Hypothalamus (tissue), 51 donors: ENCODE measurements at regions not wholly inside any gene's neighbourhood (a gene's known extent, or its start where the extent isn't known, plus 50 kb on each side); places are given as distances from the start of the nearest gene placed in this dataset.
"Not testable (repeated sequence)": the region's sequence is repeated elsewhere in the genome, so short reads cannot be mapped to it uniquely, and the experiment has no call there.

Experiments used
- DNase-seq, 51 donors: peaks; one replicate each; lab custom pipeline; 2025; lab: John Stamatoyannopoulos, UW

DNA sequence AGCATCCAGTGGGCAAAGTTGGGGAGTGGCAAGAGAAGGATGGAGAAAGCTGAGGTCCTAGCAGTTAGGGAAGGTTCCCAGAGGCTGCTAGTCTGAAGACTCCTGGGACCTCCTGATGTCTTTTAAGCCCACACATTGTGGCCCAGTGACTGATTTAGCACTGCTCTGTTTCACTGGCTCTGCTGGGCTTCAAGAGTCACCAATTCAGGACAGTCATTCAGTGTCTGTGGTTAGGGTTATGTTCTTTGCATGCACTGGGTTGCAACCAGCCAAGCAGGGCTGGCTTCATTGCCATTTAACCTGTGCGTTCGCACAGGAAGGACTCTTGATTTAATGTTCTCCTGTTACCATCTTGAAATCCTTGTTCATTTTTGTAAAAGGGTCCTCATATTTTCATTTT is 199.2 kb downstream of the ICOS start:
- no peak for DNase-seq

- no peak for DNase-seq
These were observed 201.6 kb downstream of the ICOS start for GRCh38 chr2:204138206-204138605.

GRCh38 chr2:204140246-204140645 is 203.7 kb downstream of the ICOS start:
- no peak for DNase-seq

GRCh38 chr2:204143216-204144014 is 206.9 kb downstream of the ICOS start:
- DNase-seq: no peak

DNA sequence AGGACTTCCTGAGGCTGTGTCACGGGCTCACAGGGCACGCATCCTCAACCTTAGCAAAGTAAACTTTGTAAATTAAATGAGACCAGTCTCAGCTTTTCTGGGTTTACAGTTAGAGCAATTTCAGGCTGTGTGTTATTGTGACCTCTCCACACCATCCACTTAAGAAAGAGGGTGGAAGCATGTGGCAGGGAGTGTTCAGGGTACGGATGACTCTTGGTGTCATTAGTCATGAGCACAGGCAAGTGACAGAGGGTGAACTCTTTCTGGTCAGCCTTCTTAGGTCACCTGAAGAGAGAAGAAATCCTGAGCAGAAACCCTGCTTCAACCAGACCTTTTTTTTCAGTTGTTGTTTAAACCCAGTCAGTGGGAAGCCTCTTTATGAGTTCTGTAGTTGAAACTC is 207.9 kb downstream of the ICOS start:
- DNase-seq: no peak

GRCh38 chr2:204145263-204145751 is 208.7 kb downstream of the ICOS start:
- DNase-seq: peak in 46 of 51 donors; percentile 2 to 82 (median 46)

GRCh38 chr2:204145791-204146190 is 209.2 kb downstream of the ICOS start:
- DNase-seq: no peak

- DNase-seq: not testable (repeated sequence)
These were observed 210.5 kb downstream of the ICOS start for GRCh38 chr2:204147040-204147439.

- peak in 1 of 51 donors; percentile 1 for DNase-seq
These were observed 214.2 kb downstream of the ICOS start for GRCh38 chr2:204150721-204151120.

DNA sequence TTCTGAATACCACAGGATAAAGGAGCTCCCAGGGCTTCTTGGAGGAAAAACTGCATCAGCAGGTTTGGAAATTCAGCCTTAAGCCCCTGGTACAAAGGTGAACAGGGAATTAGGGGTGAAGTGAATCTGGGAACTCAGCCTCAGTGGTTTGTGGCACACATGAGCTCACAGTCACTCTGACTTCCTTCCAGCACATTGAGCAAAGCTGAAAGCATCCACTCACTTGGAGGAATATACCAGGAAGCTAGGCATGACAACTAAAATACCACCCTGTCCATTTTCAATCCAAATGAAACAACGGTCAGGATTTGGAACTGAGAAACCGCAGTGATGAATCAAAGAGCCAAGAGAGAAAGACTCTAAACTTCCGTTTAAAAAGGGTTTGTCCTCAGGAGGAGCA is 216.1 kb downstream of the ICOS start:
- no peak for DNase-seq

DNA sequence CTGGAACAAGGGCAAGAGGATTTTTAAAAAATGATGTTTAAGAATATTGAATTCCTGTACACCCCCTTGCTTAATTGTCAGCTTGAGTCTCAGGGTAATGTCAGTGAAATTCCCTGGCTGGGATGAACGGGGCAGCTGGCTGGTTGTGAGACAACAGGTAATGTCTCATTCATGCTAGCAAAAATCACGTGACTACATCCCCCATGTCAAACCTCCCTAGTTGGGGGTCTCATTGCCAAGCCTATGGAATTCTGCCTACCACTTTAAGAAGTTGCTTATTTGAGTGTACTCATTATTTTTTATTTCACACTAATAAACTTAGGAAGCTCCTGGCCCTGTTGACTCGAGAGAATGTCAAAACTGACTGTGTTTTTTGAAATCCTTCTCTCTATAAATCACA is 218.3 kb downstream of the ICOS start:
- DNase-seq: no peak

DNA sequence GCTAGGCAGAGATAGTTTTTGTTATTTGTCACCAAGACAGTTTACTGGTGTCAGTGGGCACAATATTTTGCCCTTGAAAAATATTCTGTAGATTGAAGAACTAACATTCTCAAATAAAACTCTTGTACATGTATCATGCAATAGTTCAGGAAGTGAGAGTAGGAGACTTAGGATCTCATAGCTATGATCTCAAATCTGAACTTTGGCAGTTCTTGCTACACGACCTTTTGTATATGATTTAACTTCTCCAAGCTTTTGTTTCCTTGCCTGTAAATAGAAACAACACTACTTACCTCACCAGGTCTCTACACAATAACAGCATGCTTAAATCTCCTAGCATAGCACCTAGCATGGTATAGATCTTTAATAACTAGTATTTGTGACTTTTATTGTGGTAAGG is 219.9 kb downstream of the ICOS start:
- DNase-seq: no peak

DNA sequence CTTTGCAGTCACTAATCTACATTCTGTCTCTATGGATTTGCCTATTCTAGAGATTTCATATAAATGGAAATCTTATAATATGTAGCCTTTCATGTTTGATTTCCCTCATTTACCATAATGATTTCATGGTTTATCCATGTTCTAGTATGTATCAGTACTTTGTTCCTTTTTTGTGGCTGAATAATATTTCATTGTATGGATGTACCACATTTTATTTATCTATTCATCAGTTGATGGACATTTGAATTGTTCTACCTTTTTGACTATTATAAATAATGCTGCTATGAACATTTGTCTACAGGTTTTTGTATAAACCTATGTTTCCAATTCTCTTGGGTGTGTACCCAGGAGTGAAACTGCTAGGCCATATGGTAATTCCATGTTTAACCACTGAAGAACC is 221.1 kb downstream of the ICOS start:
- no peak for DNase-seq

DNA sequence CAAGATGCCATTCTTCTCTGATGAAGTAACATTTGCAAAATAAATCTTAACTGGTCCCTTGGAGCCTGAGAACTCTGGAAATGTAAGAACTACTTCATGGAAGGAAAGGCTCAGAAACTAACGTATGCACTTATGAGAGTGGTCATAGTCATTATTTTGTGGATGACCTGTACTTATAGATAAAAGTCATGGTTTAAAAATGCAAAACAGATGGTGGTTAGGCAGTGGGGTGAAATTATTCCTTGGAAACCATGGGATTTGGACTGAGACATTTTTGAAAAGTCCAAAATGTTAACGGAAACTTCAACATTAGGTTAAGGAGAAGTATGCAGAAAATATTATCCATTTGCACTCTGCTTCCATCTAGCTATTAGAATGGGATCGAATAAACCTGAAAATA is 223.0 kb downstream of the ICOS start:
- DNase-seq: no peak

DNA sequence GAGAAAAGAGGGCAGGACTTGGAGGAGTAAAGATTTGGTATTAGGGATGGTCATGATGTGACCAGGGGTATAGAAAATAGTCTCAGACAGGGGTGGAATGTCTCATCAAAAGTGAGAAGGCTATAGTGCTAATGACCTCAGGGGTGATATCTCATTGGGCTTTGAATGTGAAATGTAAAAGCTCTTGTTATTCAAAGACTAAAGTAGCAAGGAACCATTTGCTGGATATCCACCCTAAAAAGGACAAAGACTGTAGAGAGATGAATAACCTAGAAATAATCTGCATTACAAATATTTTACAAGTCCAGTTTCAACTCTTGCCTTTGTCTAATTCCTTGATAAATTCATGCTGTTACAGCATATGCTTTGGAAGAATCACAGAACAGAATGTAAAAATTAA is 224.4 kb downstream of the ICOS start:
- no peak for DNase-seq

- DNase-seq: no peak
These were observed 225.3 kb downstream of the ICOS start for GRCh38 chr2:204161886-204162285.

- no peak for DNase-seq
These were observed 230.4 kb downstream of the ICOS start for GRCh38 chr2:204166961-204167360.

DNA sequence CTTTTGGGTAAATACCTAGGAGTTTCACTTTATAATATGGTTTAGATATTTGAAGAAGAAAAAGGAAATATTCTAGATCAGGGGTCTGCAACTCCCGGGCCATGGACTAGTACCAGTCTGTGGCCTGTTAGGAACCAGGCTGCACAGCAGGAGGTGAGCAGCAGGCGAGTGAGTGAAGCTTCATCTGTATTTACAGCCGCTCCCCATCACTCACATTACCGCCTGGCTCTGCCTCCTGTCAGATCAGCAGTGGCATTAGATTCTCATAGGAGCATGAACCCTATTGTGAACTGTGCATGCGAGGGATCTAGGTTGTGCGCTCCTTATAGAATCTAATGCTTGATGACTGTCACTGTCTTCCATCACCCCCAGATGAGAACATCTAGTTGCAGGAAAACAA is 231.1 kb downstream of the ICOS start:
- DNase-seq: not testable (repeated sequence)

DNA sequence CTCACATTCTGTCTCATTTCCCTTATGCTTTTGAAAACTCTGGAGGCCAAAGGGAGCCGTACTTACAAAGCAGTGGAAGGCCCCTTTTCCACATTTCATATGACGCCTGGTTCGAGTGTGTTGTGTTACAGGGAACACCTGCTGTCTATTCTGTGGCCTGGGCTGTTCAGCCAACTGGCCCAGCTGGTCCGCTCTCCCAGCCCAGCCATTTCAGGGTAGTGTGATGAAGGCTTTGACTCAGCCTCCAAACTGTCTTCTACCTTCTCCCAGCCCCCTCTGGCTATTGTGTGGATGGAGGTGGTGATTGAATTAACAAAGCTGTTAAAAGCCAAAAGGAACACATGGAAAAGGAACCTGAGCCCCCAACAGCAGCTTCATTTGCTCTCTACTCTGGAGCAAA is 233.8 kb downstream of the ICOS start:
- DNase-seq: no peak

GRCh38 chr2:204171432-204172144 is 235.0 kb downstream of the ICOS start:
- DNase-seq: no peak

GRCh38 chr2:204172145-204172600 is 235.6 kb downstream of the ICOS start:
- no peak for DNase-seq

DNA sequence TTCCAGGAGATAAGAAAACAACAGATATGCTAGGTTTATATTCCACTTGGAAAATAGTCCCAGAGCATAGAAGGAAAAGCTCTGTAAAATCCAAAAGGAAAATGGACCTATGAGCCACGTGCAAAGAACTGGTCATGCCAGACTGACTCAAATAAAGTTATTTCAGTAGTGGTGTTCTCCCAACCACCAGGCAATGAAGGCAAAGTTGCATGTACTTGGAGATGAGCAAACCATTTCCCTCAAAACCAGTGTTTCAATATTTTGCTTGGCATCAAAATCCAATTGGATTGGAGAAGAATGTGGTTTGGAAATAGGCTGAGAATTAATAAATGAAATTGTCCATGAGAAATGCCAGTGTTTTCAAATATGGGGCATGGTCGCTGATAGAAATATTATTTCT is 237.5 kb downstream of the ICOS start:
- no peak for DNase-seq
